GM12864 (cell line): ENCODE measurements at regions not wholly inside any gene's neighbourhood (a gene's known extent, or its start where the extent isn't known, plus 50 kb on each side); places are given as distances from the start of the nearest gene placed in this dataset.
"Not testable (repeated sequence)": the region's sequence is repeated elsewhere in the genome, so short reads cannot be mapped to it uniquely, and the experiment has no call there.

ENCODE experiments used
- DNase-seq: peaks from one replicate; pipeline ENCODE4 v3.0.0-alpha.2; 2011; ENCODE audit warnings: low read depth
- H3K4me3 ChIP-seq: 2 replicates; pipeline ENCODE4 v1.5.1; 2011; ENCODE audit warnings: mild to moderate bottlenecking, low read depth, low read length, control low read depth
- TF ChIP-seq, protein P1 (sequence below): IDR thresholded peaks from 2 replicates; pipeline ENCODE4 v1.5.1; 2011; ENCODE audit warnings: low read depth, mild to moderate bottlenecking, moderate library complexity, low read length, control low read depth, inconsistent platforms; ENCODE audit errors: missing control alignments

DNA sequence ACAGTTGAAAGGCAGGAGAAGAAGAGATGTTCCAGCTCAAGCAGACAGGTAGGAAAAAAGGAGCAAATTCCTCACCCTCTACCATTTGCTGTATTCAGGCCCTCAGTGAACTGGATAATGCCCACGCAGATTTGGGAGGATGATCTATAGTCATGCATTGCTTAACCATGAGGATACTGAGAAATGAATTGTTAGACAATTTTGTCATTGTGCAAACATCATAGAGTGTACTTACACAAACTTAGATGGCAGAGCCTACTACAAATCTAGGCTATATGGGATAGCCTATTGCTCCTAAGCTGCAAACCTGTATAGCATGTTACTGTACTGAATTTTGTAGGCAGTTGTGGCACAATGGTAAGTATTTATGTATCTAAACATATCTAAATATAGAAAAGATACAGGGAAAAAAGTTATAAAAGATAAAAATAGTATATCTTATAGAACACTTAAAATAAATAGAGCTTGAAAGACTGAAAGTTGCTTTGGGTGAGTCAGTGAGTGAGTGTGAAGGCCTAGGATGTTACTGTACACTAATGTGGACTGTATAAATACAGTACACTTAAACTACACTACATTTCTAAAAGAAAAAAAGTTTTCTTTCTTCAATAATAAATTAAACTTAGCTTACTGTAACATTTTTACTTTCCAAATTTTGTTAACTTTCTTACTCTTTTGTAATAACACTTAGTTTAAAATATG, 672.3 kb downstream of the UTRN start:
- no peak for DNase-seq
- TF ChIP-seq, protein P1, sequence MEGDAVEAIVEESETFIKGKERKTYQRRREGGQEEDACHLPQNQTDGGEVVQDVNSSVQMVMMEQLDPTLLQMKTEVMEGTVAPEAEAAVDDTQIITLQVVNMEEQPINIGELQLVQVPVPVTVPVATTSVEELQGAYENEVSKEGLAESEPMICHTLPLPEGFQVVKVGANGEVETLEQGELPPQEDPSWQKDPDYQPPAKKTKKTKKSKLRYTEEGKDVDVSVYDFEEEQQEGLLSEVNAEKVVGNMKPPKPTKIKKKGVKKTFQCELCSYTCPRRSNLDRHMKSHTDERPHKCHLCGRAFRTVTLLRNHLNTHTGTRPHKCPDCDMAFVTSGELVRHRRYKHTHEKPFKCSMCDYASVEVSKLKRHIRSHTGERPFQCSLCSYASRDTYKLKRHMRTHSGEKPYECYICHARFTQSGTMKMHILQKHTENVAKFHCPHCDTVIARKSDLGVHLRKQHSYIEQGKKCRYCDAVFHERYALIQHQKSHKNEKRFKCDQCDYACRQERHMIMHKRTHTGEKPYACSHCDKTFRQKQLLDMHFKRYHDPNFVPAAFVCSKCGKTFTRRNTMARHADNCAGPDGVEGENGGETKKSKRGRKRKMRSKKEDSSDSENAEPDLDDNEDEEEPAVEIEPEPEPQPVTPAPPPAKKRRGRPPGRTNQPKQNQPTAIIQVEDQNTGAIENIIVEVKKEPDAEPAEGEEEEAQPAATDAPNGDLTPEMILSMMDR, result no peak
- no peak overlapping the region for H3K4me3 ChIP-seq

DNA sequence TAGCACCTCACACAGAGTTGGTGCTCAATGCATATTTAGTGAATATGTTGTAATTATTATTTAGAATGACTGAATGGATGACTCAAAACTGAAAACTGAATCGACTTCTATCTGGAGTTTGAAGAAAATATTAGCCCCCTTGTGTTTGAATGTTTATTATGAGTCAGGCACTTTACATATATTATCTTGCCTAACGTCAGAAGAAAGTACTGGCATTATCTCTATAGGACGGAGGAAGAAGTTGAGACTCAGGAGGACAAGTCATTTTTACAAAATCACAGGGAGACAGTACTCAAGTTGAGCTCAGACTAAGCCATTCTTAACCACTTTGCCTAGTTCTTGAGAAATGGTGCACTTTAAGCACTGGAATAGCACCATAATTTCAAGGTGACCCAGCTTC, 684.0 kb downstream of the UTRN start:
- TF ChIP-seq, protein P1, result no peak

DNA sequence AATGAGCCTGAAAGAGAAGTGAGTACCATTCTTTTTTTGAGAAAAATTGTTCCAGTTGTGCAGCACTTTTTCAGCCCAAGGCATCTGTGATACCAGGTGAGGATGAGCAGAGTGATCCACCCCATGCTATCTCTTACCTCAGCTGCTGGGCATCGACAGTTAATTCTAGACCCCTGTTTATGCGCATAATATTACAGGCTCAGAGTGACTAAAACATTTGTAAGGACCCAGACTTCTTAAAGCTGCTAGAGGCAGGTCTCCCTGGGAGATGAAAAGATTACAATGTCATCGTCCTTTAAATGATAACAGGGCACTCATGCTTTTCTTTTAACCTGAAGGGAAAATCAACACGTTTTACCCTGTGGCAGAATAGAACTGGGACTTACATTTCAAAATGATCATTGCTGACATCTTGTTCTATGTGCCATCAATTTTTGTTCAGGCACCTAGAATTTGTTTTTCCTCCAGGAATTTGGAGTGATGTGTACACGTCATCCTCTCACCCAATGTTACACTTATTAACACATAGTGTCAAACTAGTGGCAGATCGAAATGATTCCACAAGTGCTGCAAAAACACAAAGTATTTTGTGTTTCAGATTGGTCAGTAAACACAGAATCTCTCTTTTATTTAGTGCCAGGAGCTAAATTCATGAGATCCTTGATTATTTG, 684.6 kb downstream of the UTRN start:
- TF ChIP-seq, protein P1, result no peak
- H3K4me3 ChIP-seq, result no peak overlapping the region
- no peak for DNase-seq

More for the DNA sequence above, 684.0 kb downstream of the UTRN start:
- H3K4me3 ChIP-seq, result no peak overlapping the region
- no peak for DNase-seq

DNA sequence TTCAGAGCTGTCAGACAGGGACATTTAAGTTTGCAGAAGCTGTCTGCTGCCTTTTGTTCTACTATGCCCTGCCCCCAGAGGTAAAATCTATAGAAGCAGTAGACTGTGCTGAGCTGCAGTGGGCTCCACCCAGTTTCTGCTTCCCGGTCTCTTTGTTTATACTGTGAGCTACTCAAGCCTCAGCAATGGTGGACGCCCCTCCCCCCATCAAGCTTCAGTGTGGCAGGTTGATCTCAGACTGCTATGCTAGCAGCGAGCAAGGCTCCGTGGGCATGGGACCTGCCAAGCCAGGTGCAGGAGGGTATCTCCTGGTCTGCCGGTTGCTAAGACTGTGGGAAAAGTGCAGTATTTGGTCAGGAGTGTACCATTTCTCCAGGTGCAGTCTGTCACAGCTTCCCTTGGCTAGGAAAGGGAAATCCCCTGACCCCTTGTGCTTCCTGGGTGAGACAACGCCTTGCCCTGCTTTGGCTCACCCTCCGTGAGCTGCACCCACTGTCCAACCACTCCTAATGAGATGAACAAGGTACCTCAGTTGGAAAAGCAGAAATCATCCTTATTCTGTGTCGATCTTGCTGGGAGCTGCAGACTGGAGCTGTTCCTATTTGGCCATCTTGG, 692.2 kb downstream of the UTRN start:
- H3K4me3 ChIP-seq, DNase-seq: not testable (repeated sequence)

DNA sequence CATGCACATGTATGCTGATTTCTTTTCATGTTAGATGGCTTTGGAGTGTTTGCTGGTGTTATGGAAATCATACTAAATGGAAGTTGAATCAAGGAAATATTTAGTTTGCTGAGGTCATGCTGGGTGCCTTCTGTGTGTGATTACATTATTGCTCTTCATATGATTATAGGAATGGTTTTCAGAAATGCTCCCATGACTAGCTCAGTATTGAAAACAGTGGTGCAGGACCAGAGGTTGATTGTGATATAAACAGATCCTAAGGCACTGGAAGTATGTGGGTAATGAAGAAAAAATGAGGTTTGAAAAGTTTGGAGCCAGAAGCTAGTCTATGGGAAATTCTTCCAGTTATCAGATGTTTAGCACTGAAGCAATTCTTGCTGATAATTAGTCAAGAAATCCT, 693.1 kb downstream of the UTRN start:
- H3K4me3 ChIP-seq, result no peak overlapping the region
- TF ChIP-seq, protein P1, result no peak
- DNase-seq, result no peak

DNA sequence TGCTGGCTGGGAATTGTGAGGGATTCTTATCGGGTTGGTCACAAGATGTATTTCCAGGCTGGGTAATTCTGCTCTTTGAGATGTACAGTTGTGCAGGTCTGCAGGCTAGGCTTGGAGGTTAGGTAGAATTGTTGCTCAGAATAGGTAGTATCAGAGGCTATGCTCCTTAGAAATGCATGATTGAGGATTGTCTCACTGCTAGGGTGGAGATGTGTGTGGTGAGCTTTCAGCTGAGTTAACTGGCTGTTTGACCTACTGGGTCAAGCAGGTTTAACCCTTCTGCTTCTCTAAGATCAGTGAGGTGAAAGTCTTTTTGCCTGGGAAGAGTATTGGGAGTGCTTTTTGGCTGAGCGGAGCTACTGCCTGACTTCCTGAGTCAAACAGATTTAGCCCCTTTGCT, 701.1 kb downstream of the UTRN start:
- no peak for DNase-seq
- TF ChIP-seq, protein P1, result no peak
- no peak overlapping the region for H3K4me3 ChIP-seq

DNA sequence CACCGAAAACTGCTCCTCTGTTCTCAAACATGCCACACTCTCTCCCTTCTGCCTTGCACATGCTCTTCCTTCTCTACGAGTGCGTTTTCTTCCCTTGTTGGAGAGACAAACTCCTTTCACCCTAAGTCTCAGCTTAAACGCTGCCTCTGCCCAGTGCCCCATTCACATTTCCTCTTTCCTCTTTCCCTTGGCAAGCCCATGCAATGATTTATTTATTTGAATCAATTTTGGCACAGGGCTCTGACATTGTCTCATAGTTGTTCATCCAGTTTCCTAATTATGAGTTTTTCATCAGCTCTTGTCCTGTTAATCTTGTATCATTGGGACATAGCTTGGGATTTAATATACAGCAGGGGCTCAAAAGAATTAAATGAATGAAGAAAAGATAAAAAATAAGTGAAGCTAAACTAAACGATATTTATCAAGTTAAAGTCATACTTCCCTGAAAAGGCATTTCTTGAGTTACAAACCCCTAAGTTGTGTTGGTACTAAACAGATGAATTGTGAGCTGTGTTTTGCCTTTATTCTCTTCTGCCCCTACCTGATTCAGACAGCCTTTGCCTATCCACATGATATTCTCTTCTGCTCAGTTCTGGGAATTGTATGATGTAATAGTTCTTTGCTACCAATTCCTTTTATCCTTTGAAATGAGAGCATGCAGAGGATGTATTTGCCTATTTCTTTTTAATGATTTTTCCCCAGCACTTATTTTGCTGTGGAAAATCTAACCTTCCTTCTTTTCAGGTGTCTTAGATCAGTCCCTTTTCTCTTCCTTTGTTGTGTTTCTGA, 704.4 kb downstream of the UTRN start:
- no peak for DNase-seq
- no peak overlapping the region for H3K4me3 ChIP-seq
- TF ChIP-seq, protein P1, result no peak
